ENCODE measurements at regions not wholly inside any gene's neighbourhood (a gene's known extent, or its start where the extent isn't known, plus 50 kb on each side); places are given as distances from the start of the nearest gene placed in this dataset.

- TF ChIP-seq NFIC (IDR thresholded peaks at IDR 0.05; ENCODE audit: borderline replicate concordance): no peak
- no peak for TF ChIP-seq POLR2AphosphoS5 (IDR thresholded peaks at IDR 0.05; ENCODE audit: low read depth, low read length)
- TF ChIP-seq GABPA (IDR thresholded peaks at IDR 0.05; ENCODE audit: low read depth): no peak
- no peak for TF ChIP-seq EZH2phosphoT487 (IDR thresholded peaks at IDR 0.05; ENCODE audit: borderline replicate concordance, low read depth)
- no peak for TF ChIP-seq USF2 (IDR thresholded peaks at IDR 0.05; ENCODE audit: borderline replicate concordance, low read depth, low read length)
- no peak for TF ChIP-seq FOSL2 (IDR thresholded peaks at IDR 0.05; ENCODE audit: borderline replicate concordance, low read depth)
- no peak for TF ChIP-seq MAX (IDR thresholded peaks at IDR 0.05; ENCODE audit: low read depth)
- no peak for TF ChIP-seq CTCF (IDR thresholded peaks at IDR 0.05)
- TF ChIP-seq SIN3A (IDR thresholded peaks at IDR 0.05; ENCODE audit: borderline replicate concordance, low read depth, low read length): no peak
Observed at GRCh38 chr15:53875711-53876110, 102.5 kb upstream of the UNC13C start.

Measured in SK-N-SH (cell line).